MM.1S (cell line): ENCODE measurements at regions not wholly inside any gene's neighbourhood (a gene's known extent, or its start where the extent isn't known, plus 50 kb on each side); places are given as distances from the start of the nearest gene placed in this dataset.

Experiments used
- DNase-seq: peaks from one replicate; pipeline ENCODE4 v3.0.0-alpha.2; 2015
- H2AFZ ChIP-seq: fragments of 300-600 bp; sonication (generic); 2 replicates; pipeline ENCODE4 v1.6.0; 2016; ENCODE audit warnings: antibody characterized with exemption, low read length
- H3F3A ChIP-seq: fragments of 300-600 bp; sonication (generic); 2 replicates; pipeline ENCODE4 v1.6.1; 2016; ENCODE audit warnings: mild to moderate bottlenecking, antibody characterized with exemption, low read length, moderate library complexity, mixed read lengths; ENCODE audit not compliant: insufficient read depth
- H3K27ac ChIP-seq: fragments of 300-600 bp; sonication (generic); 2 replicates; pipeline ENCODE4 v1.5.1; 2016; ENCODE audit warnings: mild to moderate bottlenecking, low read length
- H3K27me3 ChIP-seq: fragments of 300-600 bp; sonication (generic); replicated peaks from 2 replicates; pipeline ENCODE4 v1.6.0; 2016; ENCODE audit warnings: low read length; ENCODE audit not compliant: insufficient read depth
- H3K36me3 ChIP-seq: fragments of 300-600 bp; sonication (generic); replicated peaks from 2 replicates; pipeline ENCODE4 v1.6.1; 2016; ENCODE audit warnings: mild to moderate bottlenecking, low read length, mixed read lengths; ENCODE audit not compliant: insufficient read depth
- H3K4me1 ChIP-seq: fragments of 300-600 bp; sonication (generic); 2 replicates; pipeline ENCODE4 v1.6.1; 2016; ENCODE audit warnings: low read length, mixed read lengths
- H3K4me2 ChIP-seq: fragments of 300-600 bp; sonication (generic); 2 replicates; pipeline ENCODE4 v1.6.0; 2016; ENCODE audit warnings: low read depth, low read length
- H3K4me3 ChIP-seq: fragments of 300-600 bp; sonication (generic); 2 replicates; pipeline ENCODE4 v1.5.1; 2016; ENCODE audit warnings: low read length, mixed read lengths
- H3K79me2 ChIP-seq: fragments of 300-600 bp; sonication (generic); 2 replicates; pipeline ENCODE4 v1.6.1; 2016; ENCODE audit warnings: mixed run types, low read length, mixed read lengths
- H3K9ac ChIP-seq: fragments of 300-600 bp; sonication (generic); 2 replicates; pipeline ENCODE4 v1.6.1; 2016; ENCODE audit warnings: low read length, mixed read lengths
- H3K9me2 ChIP-seq: fragments of 300-600 bp; sonication (generic); replicated peaks from 2 replicates; pipeline ENCODE4 v1.6.1; 2016; ENCODE audit warnings: mild to moderate bottlenecking, low read length, mixed read lengths; ENCODE audit not compliant: insufficient read depth
- H3K9me3 ChIP-seq: fragments of 300-600 bp; sonication (generic); replicated peaks from 2 replicates; pipeline ENCODE4 v1.6.1; 2016; ENCODE audit warnings: mild to moderate bottlenecking, low read length, mixed read lengths; ENCODE audit not compliant: insufficient read depth
- H4K20me1 ChIP-seq: fragments of 300-600 bp; sonication (generic); 2 replicates; pipeline ENCODE4 v1.6.1; 2016; ENCODE audit warnings: mild to moderate bottlenecking, low read length, moderate library complexity, mixed read lengths; ENCODE audit not compliant: insufficient read depth
- CTCF ChIP-seq: fragments of 300-600 bp; sonication (generic); IDR thresholded peaks from 2 replicates; pipeline ENCODE4 v1.5.1; 2016; ENCODE audit warnings: antibody characterized with exemption, low read length, mixed read lengths
- EZH2 ChIP-seq: fragments of 300-600 bp; sonication (generic); optimal IDR thresholded peaks from 2 replicates; pipeline ENCODE3; 2017; ENCODE audit warnings: low read depth, mild to moderate bottlenecking, antibody characterized with exemption, low read length, mixed read lengths
- EZH2phosphoT487 ChIP-seq: fragments of 300-600 bp; sonication (generic); IDR thresholded peaks from 2 replicates; pipeline ENCODE4 v1.6.1; 2018; ENCODE audit warnings: antibody characterized with exemption, low read length

DNA sequence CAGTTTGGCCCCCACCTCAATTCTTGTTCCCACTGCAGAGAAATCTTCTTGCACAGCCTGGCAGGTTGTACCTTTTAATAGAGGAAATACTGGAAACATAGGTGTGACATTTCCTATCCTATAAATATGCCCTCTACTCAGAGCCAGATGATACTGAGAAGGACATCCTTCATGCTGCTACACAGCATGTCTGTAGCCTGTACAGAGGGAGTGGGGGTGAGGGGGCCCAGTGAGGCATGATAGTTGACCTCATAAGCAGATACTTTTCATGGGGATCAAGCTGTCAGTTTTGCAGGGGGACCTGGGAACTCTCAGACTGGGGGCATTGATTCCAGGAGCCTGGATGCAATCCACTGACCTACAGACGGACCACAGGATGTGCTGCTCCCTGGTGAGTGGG lies 96.2 kb upstream of the TOP1 start:
- H2AFZ ChIP-seq, result no peak overlapping the region
- H3K27ac ChIP-seq, result no peak overlapping the region
- DNase-seq, result no peak
- no peak overlapping the region for H3K4me3 ChIP-seq
- no peaks in the 10 kb centered on the region for H3K4me1 ChIP-seq
- H3K27me3 ChIP-seq, result no peaks in the 10 kb centered on the region
- no peaks in the 10 kb centered on the region for H3K79me2 ChIP-seq
- no peaks in the 10 kb centered on the region for H3F3A ChIP-seq
- TF ChIP-seq EZH2phosphoT487 (no peak), CTCF (no peak), EZH2 (no peak)
- H3K4me2 ChIP-seq, result no peak overlapping the region
- no peaks in the 10 kb centered on the region for H3K9me2 ChIP-seq
- no peak overlapping the region for H3K9ac ChIP-seq
- no peaks in the 10 kb centered on the region for H3K36me3 ChIP-seq
- H3K9me3 ChIP-seq, result no peaks in the 10 kb centered on the region
- H4K20me1 ChIP-seq, result no peaks in the 10 kb centered on the region

DNA sequence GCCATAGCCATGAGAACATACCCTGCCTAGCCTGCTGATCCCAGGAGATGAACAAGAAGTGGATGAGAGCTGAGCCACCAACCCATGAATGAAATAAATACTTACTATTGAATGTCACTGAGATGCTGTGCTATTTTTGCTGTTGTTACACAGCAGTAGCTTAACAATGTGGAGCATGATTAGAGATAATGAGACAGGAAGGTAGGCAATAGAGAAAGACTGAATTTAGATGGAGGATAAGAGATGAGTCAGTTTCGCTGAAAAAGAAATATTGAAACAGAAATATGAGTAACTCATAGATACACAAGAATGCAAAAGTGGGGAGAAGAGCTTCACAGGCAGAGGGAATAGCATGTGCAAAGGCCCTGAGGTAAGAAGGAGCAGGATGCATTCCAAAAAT lies 94.9 kb upstream of the TOP1 start:
- DNase-seq, result no peak
- Histone ChIP-seq H3F3A (no peaks in the 10 kb centered on the region), H3K27me3 (no peaks in the 10 kb centered on the region), H3K9ac (no peak overlapping the region), H3K79me2 (no peaks in the 10 kb centered on the region), H4K20me1 (no peaks in the 10 kb centered on the region), H3K4me1 (no peaks in the 10 kb centered on the region), H3K4me2 (no peak overlapping the region), H3K9me2 (no peaks in the 10 kb centered on the region), H3K9me3 (no peaks in the 10 kb centered on the region), H3K36me3 (no peaks in the 10 kb centered on the region), H3K27ac (no peak overlapping the region), H3K4me3 (no peak overlapping the region), H2AFZ (no peak overlapping the region)
- TF ChIP-seq EZH2, result no peak
- TF ChIP-seq EZH2phosphoT487, result no peak
- TF ChIP-seq CTCF, result no peak

- no peaks in the 10 kb centered on the region for H4K20me1 ChIP-seq
- no peaks in the 10 kb centered on the region for H3F3A ChIP-seq
- no peaks in the 10 kb centered on the region for H3K4me1 ChIP-seq
- H3K9me2 ChIP-seq, result no peaks in the 10 kb centered on the region
- no peak overlapping the region for H3K27ac ChIP-seq
- no peak for DNase-seq
- no peak overlapping the region for H3K4me3 ChIP-seq
- TF ChIP-seq EZH2phosphoT487, result no peak
- TF ChIP-seq EZH2, result no peak
- no peak for TF ChIP-seq CTCF
- no peak overlapping the region for H2AFZ ChIP-seq
- H3K79me2 ChIP-seq, result no peaks in the 10 kb centered on the region
- H3K27me3 ChIP-seq, result no peaks in the 10 kb centered on the region
- no peak overlapping the region for H3K9ac ChIP-seq
- H3K9me3 ChIP-seq, result no peaks in the 10 kb centered on the region
- H3K4me2 ChIP-seq, result no peak overlapping the region
- H3K36me3 ChIP-seq, result no peaks in the 10 kb centered on the region
Observed at GRCh38 chr20:40938020-40938419, 90.6 kb upstream of the TOP1 start.

- no peak overlapping the region for H3K9ac ChIP-seq
- H3K27me3 ChIP-seq, result no peaks in the 10 kb centered on the region
- no peaks in the 10 kb centered on the region for H3K4me1 ChIP-seq
- no peaks in the 10 kb centered on the region for H3K36me3 ChIP-seq
- no peaks in the 10 kb centered on the region for H3K9me2 ChIP-seq
- H2AFZ ChIP-seq, result no peak overlapping the region
- H3K9me3 ChIP-seq, result no peaks in the 10 kb centered on the region
- no peaks in the 10 kb centered on the region for H4K20me1 ChIP-seq
- H3K79me2 ChIP-seq, result no peaks in the 10 kb centered on the region
- H3F3A ChIP-seq, result no peaks in the 10 kb centered on the region
- TF ChIP-seq EZH2phosphoT487 (no peak), CTCF (no peak), EZH2 (no peak)
- no peak overlapping the region for H3K4me3 ChIP-seq
- no peak overlapping the region for H3K27ac ChIP-seq
- no peak overlapping the region for H3K4me2 ChIP-seq
- DNase-seq, result no peak
Observed at GRCh38 chr20:40939667-40940066, 89.0 kb upstream of the TOP1 start.
